Urinary bladder (tissue), 3 donors: ENCODE measurements at regions not wholly inside any gene's neighbourhood (a gene's known extent, or its start where the extent isn't known, plus 50 kb on each side); places are given as distances from the start of the nearest gene placed in this dataset.

Experiments
- DNase-seq: peaks from one replicate; pipeline ENCODE4 v3.0.0-alpha.2; 2015; ENCODE audit errors: extremely low spot score
- H3K27ac ChIP-seq: one replicate; pipeline ENCODE4 v1.5.1; 2013; ENCODE audit warnings: low read depth, mild to moderate bottlenecking, moderate library complexity
- H3K36me3 ChIP-seq: one replicate; pipeline ENCODE4 v1.6.1; 2013; ENCODE audit warnings: mild to moderate bottlenecking, moderate library complexity; ENCODE audit not compliant: insufficient read depth
- H3K4me1 ChIP-seq: one replicate; pipeline ENCODE4 v1.6.1; 2013; ENCODE audit warnings: mild to moderate bottlenecking, moderate library complexity; ENCODE audit not compliant: insufficient read depth
- H3K4me3 ChIP-seq: one replicate; pipeline ENCODE4 v1.5.1; 2013; ENCODE audit warnings: low read depth, low read length
- WGBS: extraction: QIAGEN DNeasy Blood & Tissue Kit; methylation state at CpG from one replicate; pipeline ENCODE4 v1.1.7; 2013; 5-methylcytosine and 5-hydroxymethylcytosine counted together
- donor health status: healthy with polysubstance abuse.
- donor health status: healthy.

DNA sequence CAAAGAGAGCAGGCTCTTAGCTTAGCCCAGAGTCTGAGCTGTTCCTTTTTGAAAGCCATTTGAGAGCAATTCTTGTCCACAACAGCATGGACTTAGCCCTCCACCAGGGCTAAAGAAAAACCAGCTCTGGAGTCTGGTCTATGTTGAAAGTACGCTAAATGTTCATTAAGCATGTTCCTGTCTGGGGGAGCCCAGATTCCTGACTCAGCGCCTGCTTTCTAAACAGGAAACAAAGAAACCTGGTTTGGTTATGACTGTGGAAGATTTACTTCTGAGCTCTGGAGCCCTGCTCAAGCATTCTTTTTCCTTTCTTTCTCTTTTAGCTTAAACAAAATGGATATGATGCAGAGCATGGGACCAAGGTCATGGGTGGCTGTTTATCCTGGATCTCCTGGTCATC lies 279.8 kb downstream of the RBM43 start:
- WGBS: 66% methylated on average over 2 of the region's 2 CpGs
- H3K36me3 ChIP-seq: no peaks in the 10 kb centered on the region
- no peak overlapping the region for H3K4me3 ChIP-seq
- H3K27ac ChIP-seq: no peak overlapping the region
- no peak for DNase-seq
- H3K4me1 ChIP-seq: no peaks in the 10 kb centered on the region

DNA sequence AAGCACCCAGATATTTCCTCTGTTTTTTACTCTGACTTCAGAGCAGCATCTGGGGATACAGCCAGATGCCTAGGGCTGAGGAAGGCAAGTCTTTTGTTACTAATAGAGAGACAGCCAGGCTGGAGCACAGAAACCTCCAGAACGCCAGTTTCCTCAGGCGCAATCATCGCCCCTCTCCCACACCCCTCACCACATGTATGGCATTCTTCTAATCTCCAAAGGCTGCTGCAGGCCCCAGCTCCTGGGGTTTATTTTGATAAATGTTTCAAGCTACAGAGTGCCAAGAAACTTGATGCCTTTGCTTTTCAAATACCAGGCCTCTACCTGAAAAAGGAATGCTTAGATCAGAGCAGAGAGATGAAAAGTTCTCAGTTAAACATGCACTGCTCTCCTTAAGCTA lies 283.6 kb downstream of the RBM43 start:
- 88% methylated on average over 3 of the region's 3 CpGs for WGBS
- H3K36me3 ChIP-seq: no peaks in the 10 kb centered on the region
- H3K27ac ChIP-seq: no peak overlapping the region
- H3K4me1 ChIP-seq: no peaks in the 10 kb centered on the region
- H3K4me3 ChIP-seq: no peak overlapping the region
- no peak for DNase-seq

DNA sequence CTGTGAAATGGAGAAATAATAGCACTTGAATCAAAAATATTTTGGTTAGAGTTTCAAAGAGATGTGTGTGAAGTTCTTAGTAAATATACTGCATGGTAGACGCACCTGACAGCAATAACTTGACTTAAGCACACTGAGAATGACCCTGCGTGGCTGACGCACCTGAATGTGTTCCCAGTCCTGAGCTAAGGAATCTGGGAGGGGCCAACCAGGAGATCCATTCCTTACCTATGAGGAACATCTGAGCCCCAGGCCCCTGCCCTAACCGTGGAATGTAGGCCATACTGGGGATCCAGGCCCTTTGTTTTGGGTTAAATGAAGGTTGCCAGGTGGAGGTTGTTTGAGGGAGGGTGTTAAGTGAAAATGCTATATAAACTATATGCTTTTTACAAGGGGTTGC lies 284.4 kb downstream of the RBM43 start:
- Histone ChIP-seq H3K4me1 (no peaks in the 10 kb centered on the region), H3K36me3 (no peaks in the 10 kb centered on the region), H3K4me3 (no peak overlapping the region), H3K27ac (no peak overlapping the region)
- DNase-seq: no peak
- 89% methylated on average over 4 of the region's 4 CpGs for WGBS

DNA sequence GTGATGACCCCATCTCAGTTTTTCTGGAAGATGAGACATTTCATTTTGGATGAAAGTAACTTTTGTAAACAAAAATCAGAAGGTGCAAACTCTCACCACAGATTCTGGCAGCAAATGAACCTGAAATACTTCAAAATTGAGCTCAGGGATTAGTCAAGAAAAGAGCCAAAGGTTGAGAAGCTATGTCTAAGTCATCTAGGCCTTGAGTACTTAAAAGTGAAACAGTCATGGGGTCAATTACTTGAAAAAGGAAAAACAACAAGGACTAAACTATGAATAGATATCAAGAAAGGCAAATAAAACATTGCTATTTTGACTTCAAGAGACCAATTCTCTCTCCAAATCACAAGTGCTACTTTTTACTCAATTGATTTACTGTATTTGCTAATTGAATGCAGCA lies 285.1 kb downstream of the RBM43 start:
- H3K36me3 ChIP-seq: no peaks in the 10 kb centered on the region
- no peak for DNase-seq
- no peak overlapping the region for H3K4me3 ChIP-seq
- no peaks in the 10 kb centered on the region for H3K4me1 ChIP-seq
- H3K27ac ChIP-seq: no peak overlapping the region

DNA sequence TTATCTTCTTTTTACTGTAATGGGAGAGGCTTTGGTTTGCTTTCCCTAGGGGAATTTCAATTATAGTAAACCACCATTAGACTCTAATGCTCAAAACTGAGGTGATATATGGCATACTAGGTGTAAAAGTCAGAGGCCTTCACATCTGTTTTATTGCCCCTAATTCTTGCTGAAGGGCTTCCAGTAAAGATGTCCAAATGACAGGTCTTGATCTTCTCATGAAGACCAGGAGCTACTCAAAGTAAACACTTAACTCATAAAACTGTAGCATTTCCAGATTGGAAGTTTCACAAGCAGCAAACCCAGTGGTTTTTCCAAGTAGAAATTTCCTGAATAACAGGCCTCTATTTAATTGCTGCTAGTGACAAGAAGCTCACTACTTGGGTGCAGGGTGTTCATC lies 286.8 kb downstream of the RBM43 start:
- DNase-seq: no peak
- Histone ChIP-seq H3K36me3 (no peaks in the 10 kb centered on the region), H3K4me3 (no peak overlapping the region), H3K4me1 (no peaks in the 10 kb centered on the region), H3K27ac (no peak overlapping the region)

DNA sequence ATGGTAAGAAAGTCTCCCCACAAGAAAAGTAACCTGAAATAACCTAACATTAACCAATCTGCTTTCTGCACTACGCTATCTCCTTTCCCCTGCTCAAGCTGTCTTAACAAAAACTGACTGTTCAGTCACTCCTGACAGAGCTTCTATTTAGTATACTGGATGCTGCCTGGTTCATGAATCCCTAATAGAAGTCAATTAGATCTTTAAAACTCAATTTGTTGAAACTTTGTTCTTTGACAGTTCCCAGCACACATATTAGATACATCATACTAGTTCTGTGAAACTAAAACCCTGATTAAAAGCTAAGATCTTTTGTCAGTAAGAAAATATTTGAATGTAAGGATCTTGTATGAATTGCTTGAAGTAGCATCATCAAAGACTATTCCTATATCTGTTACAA lies 287.4 kb downstream of the RBM43 start:
- no peak overlapping the region for H3K4me3 ChIP-seq
- 94% methylated on average over 1 of the region's 1 CpG for WGBS
- H3K36me3 ChIP-seq: no peaks in the 10 kb centered on the region
- H3K27ac ChIP-seq: no peak overlapping the region
- DNase-seq: no peak
- H3K4me1 ChIP-seq: no peaks in the 10 kb centered on the region

DNA sequence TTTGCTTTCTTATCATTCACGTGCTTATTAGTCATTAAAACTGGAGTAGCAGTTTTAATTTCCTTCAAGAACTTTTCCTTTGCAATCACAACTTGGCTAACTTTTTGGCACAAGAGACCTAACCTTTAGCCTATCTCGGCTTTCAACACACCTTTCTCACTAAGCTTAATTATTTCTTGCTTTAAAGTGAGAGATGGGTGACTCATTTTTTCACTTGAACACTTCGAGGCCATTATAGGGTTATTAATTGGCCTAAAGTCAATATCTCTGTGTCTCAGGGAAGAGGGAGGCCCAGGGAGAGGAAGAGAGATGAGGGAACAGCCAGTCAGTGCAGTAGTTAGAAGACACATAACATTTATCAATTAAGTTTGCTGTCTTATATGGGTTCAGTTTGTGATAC lies 289.8 kb downstream of the RBM43 start:
- Histone ChIP-seq H3K4me3 (no peak overlapping the region), H3K4me1 (no peaks in the 10 kb centered on the region), H3K27ac (no peak overlapping the region), H3K36me3 (no peaks in the 10 kb centered on the region)
- no peak for DNase-seq
- WGBS: 86% methylated on average over 3 of the region's 3 CpGs

DNA sequence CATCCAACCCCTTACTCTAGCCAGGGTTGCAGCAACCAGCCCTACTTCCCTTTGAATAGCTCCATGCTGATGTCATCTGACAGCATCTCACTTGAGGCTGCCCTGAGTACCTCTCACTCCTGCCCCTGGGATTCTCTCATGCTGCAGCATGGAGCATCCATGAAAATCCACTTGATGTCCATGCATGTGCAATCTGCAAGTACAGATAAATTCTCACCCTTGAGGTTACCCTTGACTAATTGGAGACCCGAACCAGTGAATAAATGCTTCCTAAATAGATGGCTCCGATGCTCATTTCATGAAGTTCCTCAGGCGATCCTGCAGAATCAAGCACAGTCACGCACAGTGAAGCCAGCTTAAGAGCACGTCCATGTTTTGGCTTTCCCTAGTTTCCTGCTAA lies 298.3 kb downstream of the RBM43 start:
- no peak for DNase-seq
- WGBS: 73% methylated on average over 5 of the region's 5 CpGs
- Histone ChIP-seq H3K36me3 (no peaks in the 10 kb centered on the region), H3K4me1 (no peaks in the 10 kb centered on the region), H3K4me3 (no peak overlapping the region), H3K27ac (no peak overlapping the region)

DNA sequence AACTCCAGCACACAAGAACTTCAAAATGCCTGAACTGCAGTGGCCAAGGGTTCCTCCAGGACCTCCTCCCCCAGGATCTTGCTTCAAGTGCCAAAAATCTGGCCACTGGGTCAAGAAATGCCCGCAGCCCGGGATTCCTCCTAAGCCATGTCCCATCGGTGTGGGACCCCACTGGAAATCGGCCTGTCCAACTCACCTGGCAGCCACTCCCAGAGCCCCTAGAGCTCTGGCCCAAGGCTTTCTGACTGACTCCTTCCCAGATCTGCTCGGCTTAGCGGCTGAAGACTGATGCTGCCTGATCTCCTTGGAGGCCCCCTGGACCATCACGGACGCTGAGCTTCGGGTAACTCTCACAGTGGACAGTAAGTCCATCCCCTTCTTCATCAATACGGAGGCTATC lies 306.4 kb downstream of the RBM43 start:
- no peaks in the 10 kb centered on the region for H3K36me3 ChIP-seq
- H3K4me3 ChIP-seq: no peak overlapping the region
- 97% methylated on average over 10 of the region's 10 CpGs for WGBS
- H3K4me1 ChIP-seq: no peaks in the 10 kb centered on the region
- H3K27ac ChIP-seq: no peak overlapping the region
- DNase-seq: no peak

DNA sequence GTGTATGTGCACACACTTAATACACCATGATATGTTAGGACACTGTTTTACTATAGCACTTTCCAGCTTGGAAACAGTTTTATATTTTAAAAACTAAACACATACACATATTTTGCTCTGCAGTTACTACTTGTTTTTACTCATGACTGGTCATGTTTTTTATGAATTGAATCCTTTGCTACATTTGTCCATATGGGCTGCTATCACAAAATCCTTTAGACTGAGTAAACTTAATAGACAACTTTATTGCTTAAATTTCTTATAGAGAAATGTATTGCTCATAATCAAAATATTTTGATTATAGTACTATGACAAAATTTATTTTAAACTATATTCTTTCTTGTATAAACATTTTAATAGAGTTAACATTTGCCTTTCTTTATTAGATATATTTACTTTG lies 314.8 kb downstream of the RBM43 start:
- DNase-seq: no peak
- Histone ChIP-seq H3K4me3 (no peak overlapping the region), H3K36me3 (no peaks in the 10 kb centered on the region), H3K4me1 (no peaks in the 10 kb centered on the region), H3K27ac (no peak overlapping the region)

DNA sequence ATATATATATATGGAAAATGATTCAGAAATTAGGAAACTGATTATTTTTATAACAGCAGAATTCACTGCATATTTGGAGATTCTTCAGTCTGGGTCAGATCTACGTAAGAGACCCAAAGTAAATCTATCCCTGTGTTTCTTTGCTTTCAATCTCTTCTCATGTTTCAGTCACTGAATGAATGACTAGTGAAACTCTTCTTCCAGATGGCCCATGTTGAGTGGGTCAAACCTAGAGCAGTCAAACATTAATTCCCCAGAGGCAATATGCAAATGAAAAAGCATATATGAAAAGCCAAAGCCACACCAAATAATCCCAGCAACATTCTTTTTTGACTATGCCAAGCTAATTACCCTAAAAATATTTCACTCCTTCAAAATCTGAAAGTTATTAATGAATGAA lies 317.3 kb downstream of the RBM43 start:
- H3K4me3 ChIP-seq: no peak overlapping the region
- H3K4me1 ChIP-seq: no peaks in the 10 kb centered on the region
- no peak overlapping the region for H3K27ac ChIP-seq
- DNase-seq: no peak
- WGBS: 93% methylated on average over 1 of the region's 1 CpG
- H3K36me3 ChIP-seq: no peaks in the 10 kb centered on the region

DNA sequence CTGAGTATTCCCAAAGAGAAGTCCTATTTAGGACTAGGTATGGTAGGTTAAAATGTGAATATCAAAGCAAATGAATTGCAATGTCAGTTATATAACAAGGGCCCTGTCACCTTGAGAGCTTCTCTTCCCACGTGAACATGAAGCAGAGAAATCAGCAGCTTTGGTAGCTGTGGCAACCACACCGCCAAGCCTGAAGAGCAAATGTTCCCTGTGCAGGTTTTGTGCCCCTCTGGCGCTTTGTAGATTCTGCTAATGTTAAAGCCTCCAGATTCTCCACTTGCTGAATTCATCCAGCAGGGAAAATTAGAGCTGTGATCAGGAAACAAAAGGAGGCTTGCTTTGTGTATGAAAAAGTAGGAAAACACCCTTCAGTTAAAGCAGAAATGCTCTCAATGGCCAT lies 322.6 kb downstream of the RBM43 start:
- Histone ChIP-seq H3K36me3 (no peaks in the 10 kb centered on the region), H3K4me3 (no peak overlapping the region), H3K27ac (no peak overlapping the region), H3K4me1 (no peaks in the 10 kb centered on the region)
- no peak for DNase-seq
- 88% methylated on average over 3 of the region's 3 CpGs for WGBS

DNA sequence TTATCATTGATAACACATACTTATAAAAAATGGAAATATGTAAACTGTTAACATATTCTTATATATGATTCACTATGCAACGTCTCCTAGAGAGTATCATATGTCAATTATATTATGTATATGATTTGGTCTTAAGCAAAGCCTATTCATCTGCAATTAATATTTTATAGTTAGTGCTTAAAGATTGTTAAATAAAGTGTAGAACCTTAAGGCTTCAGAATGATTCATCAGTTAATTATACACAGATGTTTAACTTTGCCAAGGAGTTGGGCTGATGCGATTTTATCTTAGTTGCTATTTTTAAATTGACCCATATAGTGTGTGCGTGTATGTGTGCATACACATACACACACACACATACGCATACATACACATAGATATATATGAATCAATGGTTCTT lies 323.1 kb downstream of the RBM43 start:
- DNase-seq: no peak
- no peak overlapping the region for H3K4me3 ChIP-seq
- no peaks in the 10 kb centered on the region for H3K36me3 ChIP-seq
- 54% methylated on average over 4 of the region's 4 CpGs for WGBS
- H3K4me1 ChIP-seq: no peaks in the 10 kb centered on the region
- no peak overlapping the region for H3K27ac ChIP-seq

DNA sequence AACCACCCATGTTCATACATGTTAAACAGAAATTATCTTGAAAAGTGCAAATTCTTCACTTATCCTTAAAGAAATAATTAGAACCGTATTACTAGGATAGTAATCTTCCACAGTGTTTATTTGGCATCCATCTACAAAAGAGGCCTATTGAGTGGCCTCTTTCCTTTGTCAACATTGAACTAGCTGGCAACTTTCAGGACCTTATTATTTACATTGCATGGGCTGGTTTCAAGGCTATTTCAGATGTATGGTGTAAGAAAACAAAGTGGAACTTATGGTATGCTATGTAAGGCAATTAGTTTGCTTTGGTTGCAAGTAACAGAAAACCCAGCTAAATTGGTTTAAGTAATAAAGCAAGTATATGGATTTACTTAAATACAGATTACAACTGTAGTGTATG lies 324.6 kb downstream of the RBM43 start:
- DNase-seq: no peak
- Histone ChIP-seq H3K4me3 (no peak overlapping the region), H3K36me3 (no peaks in the 10 kb centered on the region), H3K4me1 (no peaks in the 10 kb centered on the region), H3K27ac (no peak overlapping the region)
- 68% methylated on average over 1 of the region's 1 CpG for WGBS

DNA sequence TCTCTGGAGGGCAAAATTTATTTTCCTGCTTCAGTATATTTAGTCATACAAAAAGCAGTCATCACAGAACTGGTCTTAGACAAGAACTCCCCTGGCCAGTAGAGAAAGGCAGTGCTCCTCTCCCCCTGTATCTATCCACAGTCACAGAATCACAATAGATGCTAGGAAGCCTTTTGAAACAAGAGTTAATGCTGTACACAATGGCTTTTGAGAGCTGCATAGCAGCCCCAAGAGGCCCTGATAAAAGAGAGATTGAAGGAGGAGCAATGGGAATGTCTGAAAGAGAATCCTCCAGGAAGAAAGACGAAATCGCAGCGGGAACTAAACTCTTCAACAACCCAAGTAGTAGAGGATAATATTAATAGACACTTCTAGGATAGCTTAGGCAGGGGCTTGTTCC lies 330.2 kb downstream of the RBM43 start:
- no peaks in the 10 kb centered on the region for H3K4me1 ChIP-seq
- no peak for DNase-seq
- WGBS: 94% methylated on average over 3 of the region's 3 CpGs
- no peak overlapping the region for H3K4me3 ChIP-seq
- no peak overlapping the region for H3K27ac ChIP-seq
- H3K36me3 ChIP-seq: no peaks in the 10 kb centered on the region
